GM23248 (cell line): ENCODE measurements at regions not wholly inside any gene's neighbourhood (a gene's known extent, or its start where the extent isn't known, plus 50 kb on each side); places are given as distances from the start of the nearest gene placed in this dataset.

Source experiments
- DNase-seq: peaks from one replicate; pipeline ENCODE4 v3.0.0-alpha.2; 2015
- H2AFZ ChIP-seq: fragments of 200-600 bp; sonication (generic); 2 replicates; pipeline ENCODE4 v1.6.1; 2016; ENCODE audit warnings: antibody characterized with exemption
- H3F3A ChIP-seq: fragments of 200-600 bp; sonication (generic); 2 replicates; pipeline ENCODE4 v1.6.1; 2016; ENCODE audit warnings: mild to moderate bottlenecking, antibody characterized with exemption, mixed run types; ENCODE audit not compliant: insufficient read depth
- H3K27ac ChIP-seq: fragments of 200-600 bp; sonication (generic); 2 replicates; pipeline ENCODE4 v1.5.1; 2016; ENCODE audit warnings: mild to moderate bottlenecking
- H3K27me3 ChIP-seq: fragments of 200-600 bp; sonication (generic); replicated peaks from 2 replicates; pipeline ENCODE4 v1.6.1; 2016; ENCODE audit warnings: mild to moderate bottlenecking; ENCODE audit not compliant: insufficient read depth
- H3K36me3 ChIP-seq: fragments of 200-600 bp; sonication (generic); 2 replicates; pipeline ENCODE4 v1.6.1; 2016; ENCODE audit warnings: low read depth, mild to moderate bottlenecking
- H3K4me1 ChIP-seq: fragments of 200-600 bp; sonication (generic); 2 replicates; pipeline ENCODE4 v1.6.1; 2016; ENCODE audit warnings: mild to moderate bottlenecking; ENCODE audit not compliant: insufficient read depth
- H3K4me2 ChIP-seq: fragments of 200-600 bp; sonication (generic); one replicate; pipeline ENCODE4 v1.6.1; 2016; ENCODE audit warnings: mild to moderate bottlenecking; ENCODE audit not compliant: unreplicated experiment
- H3K4me3 ChIP-seq: fragments of 200-600 bp; sonication (generic); 2 replicates; pipeline ENCODE4 v1.5.1; 2016; ENCODE audit warnings: mild to moderate bottlenecking
- H3K79me2 ChIP-seq: fragments of 200-600 bp; sonication (generic); 2 replicates; pipeline ENCODE4 v1.6.1; 2016; ENCODE audit warnings: mild to moderate bottlenecking; ENCODE audit not compliant: insufficient read depth
- H3K9ac ChIP-seq: fragments of 200-600 bp; sonication (generic); 2 replicates; pipeline ENCODE4 v1.6.1; 2016; ENCODE audit warnings: mild to moderate bottlenecking
- H3K9me2 ChIP-seq: fragments of 200-600 bp; sonication (generic); 2 replicates; pipeline ENCODE4 v1.6.1; 2016; ENCODE audit warnings: mixed run types, mild to moderate bottlenecking, moderate library complexity; ENCODE audit not compliant: insufficient read depth
- H3K9me3 ChIP-seq: fragments of 200-600 bp; sonication (generic); one replicate; pipeline ENCODE4 v1.6.1; 2017; ENCODE audit warnings: low read depth
- H4K20me1 ChIP-seq: fragments of 200-600 bp; sonication (generic); 2 replicates; pipeline ENCODE4 v1.6.0; 2016; ENCODE audit not compliant: insufficient read depth
- EZH2 ChIP-seq: fragments of 200-600 bp; sonication (generic); IDR thresholded peaks from 2 replicates; pipeline ENCODE4 v1.6.1; 2018; ENCODE audit warnings: antibody characterized with exemption, mild to moderate bottlenecking; ENCODE audit not compliant: insufficient read depth, poor library complexity, severe bottlenecking
- EZH2phosphoT487 ChIP-seq: fragments of 200-600 bp; sonication (generic); IDR thresholded peaks from 2 replicates; pipeline ENCODE4 v1.6.1; 2018; ENCODE audit warnings: antibody characterized with exemption, moderate library complexity, mild to moderate bottlenecking, low read depth; ENCODE audit not compliant: insufficient read depth
- WGBS, 2 experiments: methylation state at CpG; one replicate each; pipeline ENCODE4 v1.1.6; 2015 to 2017; ENCODE audit warnings: low lambda C conversion rate in 2 of 2, low coverage in 1 of 2; ENCODE audit errors: missing lambda C conversion rate in 2 of 2; 5-methylcytosine and 5-hydroxymethylcytosine counted together
- in situ Hi-C: fragments of 300-500 bp; cut with MboI; formaldehyde crosslinking; loops from 2 replicates; pipeline ENCODE4 v1.15.0; 2020

DNA sequence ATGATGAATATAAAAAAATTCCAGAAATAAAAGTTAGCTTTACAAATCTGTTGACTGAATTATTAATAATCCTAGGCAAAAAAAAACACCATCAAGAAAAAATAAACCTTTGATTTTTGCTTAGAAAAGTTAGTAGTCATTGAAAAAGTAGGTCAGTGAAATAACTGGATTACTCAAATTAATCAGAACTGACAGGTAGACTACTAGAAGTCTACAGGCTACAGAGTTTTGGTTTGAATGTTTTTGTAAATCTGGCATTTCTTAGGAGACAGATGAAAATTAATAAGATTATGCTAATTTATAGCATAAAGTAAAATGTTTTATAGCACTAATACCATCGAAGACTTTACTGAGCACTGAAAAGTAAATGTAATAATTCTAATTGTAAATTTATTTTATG, 511.9 kb downstream of the PTPRC start:
- H3K9ac ChIP-seq = no peak overlapping the region
- no peaks in the 10 kb centered on the region for H3K9me3 ChIP-seq
- TF ChIP-seq EZH2 (no peak), EZH2phosphoT487 (no peak)
- no peak overlapping the region for H3K4me2 ChIP-seq
- H3K4me1 ChIP-seq = no peaks in the 10 kb centered on the region
- no peak for DNase-seq
- WGBS, 2 experiments = 35 to 52% methylated on average over 1 of the region's 1 CpG
- H3F3A ChIP-seq = no peaks in the 10 kb centered on the region
- no peak overlapping the region for H3K27ac ChIP-seq
- no peak overlapping the region for H2AFZ ChIP-seq
- no peaks in the 10 kb centered on the region for H3K36me3 ChIP-seq
- no peaks in the 10 kb centered on the region for H3K9me2 ChIP-seq
- peaks cover 56% of the 10 kb centered on the region for H3K27me3 ChIP-seq
- H3K79me2 ChIP-seq = no peaks in the 10 kb centered on the region
- H4K20me1 ChIP-seq = no peaks in the 10 kb centered on the region
- in situ Hi-C loops = no loop called here
- H3K4me3 ChIP-seq = no peak overlapping the region

DNA sequence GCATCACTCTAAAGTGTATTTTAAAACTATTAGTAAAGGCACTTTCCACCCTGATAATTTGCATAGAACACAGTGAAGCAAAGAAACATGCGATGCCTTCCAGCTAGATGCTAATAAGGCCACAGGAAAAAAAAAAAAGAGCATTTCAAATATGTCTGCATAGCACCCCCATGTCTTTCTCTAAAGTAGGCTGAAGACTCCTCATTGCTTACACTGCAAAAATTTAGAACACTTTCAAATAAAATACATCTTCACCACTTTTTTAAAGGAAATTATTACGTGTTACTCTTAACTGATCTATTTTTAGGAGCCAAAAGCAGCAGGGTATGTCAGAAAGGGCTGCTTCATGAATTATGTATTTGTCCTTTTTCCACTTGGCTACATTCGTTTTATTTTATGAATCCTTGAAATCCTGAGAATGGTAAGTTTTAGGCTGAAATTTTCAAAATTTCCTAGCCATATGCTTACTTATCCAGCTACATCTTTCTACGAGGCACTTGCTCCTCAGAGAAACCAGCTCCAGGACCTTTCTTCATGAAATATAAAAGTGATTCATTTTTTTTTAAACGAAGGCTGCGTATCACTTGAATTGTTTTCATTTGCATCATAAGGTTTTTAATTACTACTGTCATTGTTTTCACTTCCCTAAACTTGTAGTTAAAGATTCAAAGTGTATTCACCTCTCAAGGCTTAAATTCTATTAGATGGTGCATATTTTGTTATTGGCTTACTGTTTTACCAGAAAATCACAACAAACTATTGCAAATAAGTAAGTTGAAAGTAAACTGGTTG, 513.0 kb downstream of the PTPRC start:
- in situ Hi-C loops = no loop called here
- H3F3A ChIP-seq = no peaks in the 10 kb centered on the region

DNA sequence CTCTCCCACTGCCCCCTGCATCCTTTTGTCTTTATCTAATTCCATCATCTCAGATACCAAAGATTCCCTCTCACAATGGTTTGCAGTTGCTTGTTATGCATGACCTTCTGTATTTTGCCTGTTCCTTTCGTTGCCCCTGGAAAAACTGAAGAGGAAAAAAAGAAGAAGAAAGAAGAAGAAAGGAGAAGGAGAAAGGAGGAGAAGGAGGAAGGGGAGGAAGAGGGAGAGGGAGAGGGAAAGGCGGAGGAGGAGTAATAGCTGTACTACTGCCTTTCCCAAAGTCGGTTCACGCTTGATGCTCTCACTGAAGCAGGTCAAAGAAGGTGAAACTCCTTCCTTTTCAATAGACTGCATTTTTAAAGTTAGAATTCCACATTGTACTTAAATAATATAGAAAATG, 513.8 kb downstream of the PTPRC start:
- H3K4me3 ChIP-seq = no peak overlapping the region
- TF ChIP-seq EZH2phosphoT487 (no peak), EZH2 (no peak)
- H3K9ac ChIP-seq = no peak overlapping the region
- H3K9me2 ChIP-seq = no peaks in the 10 kb centered on the region
- H3K4me1 ChIP-seq = no peaks in the 10 kb centered on the region
- H3K79me2 ChIP-seq = no peaks in the 10 kb centered on the region
- H3K4me2 ChIP-seq = no peak overlapping the region
- H3F3A ChIP-seq = no peaks in the 10 kb centered on the region
- in situ Hi-C loops = no loop called here
- H4K20me1 ChIP-seq = no peaks in the 10 kb centered on the region
- 20 to 39% methylated on average over 4 of the region's 4 CpGs for WGBS, 2 experiments
- no peak for DNase-seq
- no peaks in the 10 kb centered on the region for H3K36me3 ChIP-seq
- no peaks in the 10 kb centered on the region for H3K9me3 ChIP-seq
- H3K27ac ChIP-seq = no peak overlapping the region
- no peak overlapping the region for H2AFZ ChIP-seq
- H3K27me3 ChIP-seq = peaks cover 40% of the 10 kb centered on the region

More for the DNA sequence above, 513.0 kb downstream of the PTPRC start:
- Histone ChIP-seq H2AFZ (no peak overlapping the region), H3K4me3 (no peak overlapping the region), H3K4me1 (no peaks in the 10 kb centered on the region), H3K79me2 (no peaks in the 10 kb centered on the region), H3K36me3 (no peaks in the 10 kb centered on the region), H3K4me2 (no peak overlapping the region), H4K20me1 (no peaks in the 10 kb centered on the region), H3K9me3 (no peaks in the 10 kb centered on the region), H3K9ac (no peak overlapping the region), H3K27ac (no peak overlapping the region), H3K27me3 (peaks cover 45% of the 10 kb centered on the region), H3K9me2 (no peaks in the 10 kb centered on the region)
- WGBS, 2 experiments = 27 to 28% methylated on average over 6 of the region's 6 CpGs
- DNase-seq = no peak
- TF ChIP-seq EZH2 (no peak), EZH2phosphoT487 (no peak)

DNA sequence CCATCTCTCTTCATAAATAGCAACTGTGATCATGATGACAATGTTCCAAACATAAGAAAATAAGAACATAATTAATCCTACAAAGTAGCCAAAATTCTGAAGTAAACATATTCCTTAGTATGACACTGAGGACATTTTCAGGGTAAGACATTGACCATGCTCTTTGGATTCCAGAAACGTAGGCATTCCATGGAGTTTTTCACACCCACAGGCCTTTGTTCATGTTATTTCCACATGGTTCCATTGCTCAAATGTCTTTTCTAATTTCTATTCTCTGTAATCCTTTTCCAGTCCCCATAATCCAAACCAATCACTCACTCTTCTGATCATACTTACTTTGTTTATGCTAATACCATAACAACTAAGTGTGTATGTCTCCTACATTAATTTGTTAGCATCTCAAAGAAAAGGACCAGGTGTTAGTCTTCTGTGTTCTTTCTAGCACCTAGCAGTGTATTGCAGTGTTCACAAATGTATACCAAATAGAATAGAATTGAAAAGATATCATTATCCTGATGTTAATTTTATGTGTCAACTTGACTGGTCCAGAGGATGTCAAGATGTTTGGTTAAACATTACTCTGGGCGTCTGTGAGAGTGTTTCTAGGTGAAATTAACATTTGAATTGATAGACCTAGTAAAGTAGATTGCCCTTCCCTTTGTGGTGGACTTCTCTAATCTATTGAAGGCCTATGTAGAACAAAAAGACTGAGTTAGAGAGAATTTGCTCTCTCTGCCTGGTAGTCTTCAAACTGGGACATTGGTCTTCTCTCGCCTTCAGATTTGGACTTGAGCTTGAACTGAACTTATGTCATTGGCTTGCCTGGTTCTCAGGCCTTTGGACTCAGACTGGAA, 516.6 kb downstream of the PTPRC start:
- no peak overlapping the region for H3K4me3 ChIP-seq
- no peak for TF ChIP-seq EZH2
- in situ Hi-C loops = no loop called here
- no peak overlapping the region for H2AFZ ChIP-seq
- H4K20me1 ChIP-seq = no peaks in the 10 kb centered on the region
- 37 to 38% methylated on average over 3 of the region's 3 CpGs for WGBS, 2 experiments
- no peak overlapping the region for H3K4me2 ChIP-seq
- no peaks in the 10 kb centered on the region for H3K9me3 ChIP-seq
- H3K27me3 ChIP-seq = peaks cover 28% of the 10 kb centered on the region
- H3K36me3 ChIP-seq = no peaks in the 10 kb centered on the region
- no peaks in the 10 kb centered on the region for H3F3A ChIP-seq
- no peak for DNase-seq
- H3K9me2 ChIP-seq = no peaks in the 10 kb centered on the region
- H3K79me2 ChIP-seq = no peaks in the 10 kb centered on the region
- no peak overlapping the region for H3K27ac ChIP-seq
- no peaks in the 10 kb centered on the region for H3K4me1 ChIP-seq
- no peak overlapping the region for H3K9ac ChIP-seq
